KMS-11 (cell line): ENCODE measurements at regions not wholly inside any gene's neighbourhood (a gene's known extent, or its start where the extent isn't known, plus 50 kb on each side); places are given as distances from the start of the nearest gene placed in this dataset.

ENCODE experiments used
- H2AFZ ChIP-seq: fragments of 200-600 bp; sonication (generic); 2 replicates; pipeline ENCODE4 v1.6.1; 2016; ENCODE audit warnings: antibody characterized with exemption, mixed run types, low read depth
- H3K27ac ChIP-seq: fragments of 200-600 bp; sonication (generic); 2 replicates; pipeline ENCODE4 v1.6.1; 2016; ENCODE audit warnings: mild to moderate bottlenecking, mixed run types
- H3K27me3 ChIP-seq: fragments of 200-600 bp; sonication (generic); 2 replicates; pipeline ENCODE4 v1.6.1; 2017; ENCODE audit warnings: mild to moderate bottlenecking, low read depth, mixed run types, moderate library complexity; ENCODE audit not compliant: insufficient read depth
- H3K36me3 ChIP-seq: fragments of 200-600 bp; sonication (generic); 2 replicates; pipeline ENCODE4 v1.6.1; 2017; ENCODE audit warnings: mild to moderate bottlenecking, mixed run types; ENCODE audit not compliant: insufficient read depth
- H3K4me1 ChIP-seq: fragments of 200-600 bp; sonication (generic); 2 replicates; pipeline ENCODE4 v1.6.1; 2016; ENCODE audit warnings: mild to moderate bottlenecking, low read depth, mixed run types; ENCODE audit not compliant: poor library complexity, severe bottlenecking
- H3K4me2 ChIP-seq: fragments of 200-600 bp; sonication (generic); 2 replicates; pipeline ENCODE4 v1.7.0; 2016; ENCODE audit warnings: mild to moderate bottlenecking, mixed run types
- H3K4me3 ChIP-seq: fragments of 200-600 bp; sonication (generic); IDR thresholded peaks from 2 replicates; pipeline ENCODE4 v1.6.1; 2017; ENCODE audit warnings: low read depth, low read length, mixed read lengths; ENCODE audit not compliant: insufficient read depth
- H3K79me2 ChIP-seq: fragments of 200-600 bp; sonication (generic); 2 replicates; pipeline ENCODE4 v1.6.1; 2016; ENCODE audit warnings: low read depth, mixed run types; ENCODE audit not compliant: insufficient read depth
- H3K9ac ChIP-seq: fragments of 200-600 bp; sonication (generic); 2 replicates; pipeline ENCODE4 v1.6.1; 2016; ENCODE audit warnings: mild to moderate bottlenecking, mixed run types
- H4K20me1 ChIP-seq: fragments of 200-600 bp; sonication (generic); 2 replicates; pipeline ENCODE4 v1.6.1; 2016; ENCODE audit warnings: mild to moderate bottlenecking, mixed run types; ENCODE audit not compliant: insufficient read depth
- CTCF ChIP-seq: fragments of 200-600 bp; sonication (generic); conservative IDR thresholded peaks from 2 replicates; pipeline ENCODE4 v1.6.1; 2017; ENCODE audit warnings: low read depth, mild to moderate bottlenecking, antibody characterized with exemption, low read length, moderate library complexity, mixed read lengths

- no peak for TF ChIP-seq CTCF
- no peaks in the 10 kb centered on the region for H4K20me1 ChIP-seq
Measured at GRCh38 chr5:173498739-173499470, 117.5 kb downstream of the BOD1 start.

GRCh38 chr5:173498286-173498685 lies 118.2 kb downstream of the BOD1 start:
- no peak overlapping the region for H2AFZ ChIP-seq
- H3K4me3 ChIP-seq, result no peak overlapping the region
- H3K9ac ChIP-seq, result no peak overlapping the region
- no peaks in the 10 kb centered on the region for H3K36me3 ChIP-seq
- no peaks in the 10 kb centered on the region for H3K4me1 ChIP-seq
- H4K20me1 ChIP-seq, result no peaks in the 10 kb centered on the region
- no peaks in the 10 kb centered on the region for H3K79me2 ChIP-seq
- H3K4me2 ChIP-seq, result no peak overlapping the region
- H3K27ac ChIP-seq, result no peak overlapping the region
- H3K27me3 ChIP-seq, result no peaks in the 10 kb centered on the region
- TF ChIP-seq CTCF, result no peak

More at GRCh38 chr5:173498739-173499470, 117.5 kb downstream of the BOD1 start:
- H3K27ac ChIP-seq, result no peak overlapping the region
- no peak overlapping the region for H3K9ac ChIP-seq
- H3K79me2 ChIP-seq, result no peaks in the 10 kb centered on the region
- H3K36me3 ChIP-seq, result no peaks in the 10 kb centered on the region
- H3K4me1 ChIP-seq, result no peaks in the 10 kb centered on the region
- H3K27me3 ChIP-seq, result no peaks in the 10 kb centered on the region
- no peak overlapping the region for H3K4me3 ChIP-seq
- H2AFZ ChIP-seq, result no peak overlapping the region
- H3K4me2 ChIP-seq, result no peak overlapping the region

GRCh38 chr5:173497685-173498084 lies 118.8 kb downstream of the BOD1 start:
- Histone ChIP-seq H3K4me1 (no peaks in the 10 kb centered on the region), H3K4me2 (no peak overlapping the region), H3K4me3 (no peak overlapping the region), H3K27ac (no peak overlapping the region), H3K9ac (no peak overlapping the region), H3K36me3 (no peaks in the 10 kb centered on the region), H2AFZ (no peak overlapping the region), H4K20me1 (no peaks in the 10 kb centered on the region), H3K79me2 (no peaks in the 10 kb centered on the region), H3K27me3 (no peaks in the 10 kb centered on the region)
- no peak for TF ChIP-seq CTCF

- no peaks in the 10 kb centered on the region for H3K4me1 ChIP-seq
- no peak overlapping the region for H3K27ac ChIP-seq
- H3K27me3 ChIP-seq, result no peaks in the 10 kb centered on the region
- H2AFZ ChIP-seq, result no peak overlapping the region
- no peaks in the 10 kb centered on the region for H3K36me3 ChIP-seq
- H3K79me2 ChIP-seq, result no peaks in the 10 kb centered on the region
- TF ChIP-seq CTCF, result no peak
- H4K20me1 ChIP-seq, result no peaks in the 10 kb centered on the region
- no peak overlapping the region for H3K4me3 ChIP-seq
- no peak overlapping the region for H3K4me2 ChIP-seq
- H3K9ac ChIP-seq, result no peak overlapping the region
Measured at GRCh38 chr5:173496883-173497255, 119.6 kb downstream of the BOD1 start.
